ENCODE measurements at regions not wholly inside any gene's neighbourhood (a gene's known extent, or its start where the extent isn't known, plus 50 kb on each side); places are given as distances from the start of the nearest gene placed in this dataset.
A peak's percentile ranks its signal among the peaks of the same experiment; 100 is the strongest.

GRCh38 chr20:57848282-57848681 is 138.5 kb upstream of the PMEPA1 start:
- Mint-ChIP-seq H3K9me3 (no peaks in the 10 kb centered on the region), H3K4me1 (peaks cover 24% of the 10 kb centered on the region), H3K36me3 (ENCODE audit: low read depth) (no peaks in the 10 kb centered on the region), H3K4me3 (no peak overlapping the region), H3K27me3 (ENCODE audit: low read depth) (peaks cover 14% of the 10 kb centered on the region), H3K27ac (no peak overlapping the region)
- TF ChIP-seq CTCF (IDR thresholded peaks at IDR 0.05; ENCODE audit: unreplicated experiment in 3 of 3) = no peak

- Mint-ChIP-seq H3K27me3 (ENCODE audit: low read depth) (peaks cover 17% of the 10 kb centered on the region), H3K4me1 (peaks cover 29% of the 10 kb centered on the region), H3K4me3 (no peak overlapping the region), H3K27ac (peak overlapping the region in 1 of 3 experiments; percentile 19), H3K9me3 (no peaks in the 10 kb centered on the region), H3K36me3 (ENCODE audit: low read depth) (no peaks in the 10 kb centered on the region)
- TF ChIP-seq CTCF (IDR thresholded peaks at IDR 0.05; ENCODE audit: unreplicated experiment in 3 of 3) = no peak
Observed at GRCh38 chr20:57847104-57847503, 137.3 kb upstream of the PMEPA1 start.

GRCh38 chr20:57844626-57845596 is 135.1 kb upstream of the PMEPA1 start:
- Mint-ChIP-seq H3K27me3 (ENCODE audit: low read depth) (peaks cover 25% of the 10 kb centered on the region), H3K9me3 (no peaks in the 10 kb centered on the region), H3K27ac (peak overlapping the region in 2 of 3 experiments; percentile 1 to 11), H3K36me3 (ENCODE audit: low read depth) (no peaks in the 10 kb centered on the region), H3K4me1 (peaks cover 24% of the 10 kb centered on the region), H3K4me3 (no peak overlapping the region)
- no peak for TF ChIP-seq CTCF (IDR thresholded peaks at IDR 0.05; ENCODE audit: unreplicated experiment in 3 of 3)

- peaks cover 30% of the 10 kb centered on the region for H3K4me1 Mint-ChIP-seq
- no peaks in the 10 kb centered on the region for H3K9me3 Mint-ChIP-seq
- no peak overlapping the region for H3K4me3 Mint-ChIP-seq
- no peak for TF ChIP-seq CTCF (IDR thresholded peaks at IDR 0.05; ENCODE audit: unreplicated experiment in 3 of 3)
- H3K27me3 Mint-ChIP-seq (ENCODE audit: low read depth) = peaks cover 29% of the 10 kb centered on the region
- H3K27ac Mint-ChIP-seq = peak overlapping the region in 2 of 3 experiments; percentile 1 to 11
- H3K36me3 Mint-ChIP-seq (ENCODE audit: low read depth) = no peaks in the 10 kb centered on the region
Observed at GRCh38 chr20:57843941-57844625, 134.3 kb upstream of the PMEPA1 start.

GRCh38 chr20:57842720-57843119 is 132.9 kb upstream of the PMEPA1 start:
- H3K27ac Mint-ChIP-seq = peak overlapping the region in 2 of 3 experiments; percentile 52 to 58
- no peak overlapping the region for H3K4me3 Mint-ChIP-seq

More at GRCh38 chr20:57842720-57843119, 132.9 kb upstream of the PMEPA1 start:
- peaks cover 30% of the 10 kb centered on the region for H3K27me3 Mint-ChIP-seq (ENCODE audit: low read depth)
- H3K4me1 Mint-ChIP-seq = peaks cover 43% of the 10 kb centered on the region
- no peak for TF ChIP-seq CTCF (IDR thresholded peaks at IDR 0.05; ENCODE audit: unreplicated experiment in 3 of 3)
- H3K9me3 Mint-ChIP-seq = no peaks in the 10 kb centered on the region
- H3K36me3 Mint-ChIP-seq (ENCODE audit: low read depth) = no peaks in the 10 kb centered on the region
